IPS-NIHi11 (cell line): ENCODE measurements at regions not wholly inside any gene's neighbourhood (a gene's known extent, or its start where the extent isn't known, plus 50 kb on each side); places are given as distances from the start of the nearest gene placed in this dataset.

Experiments used
- DNase-seq: peaks from one replicate; pipeline ENCODE4 v3.0.0; 2012; ENCODE audit warnings: mixed read lengths, low spot score

DNA sequence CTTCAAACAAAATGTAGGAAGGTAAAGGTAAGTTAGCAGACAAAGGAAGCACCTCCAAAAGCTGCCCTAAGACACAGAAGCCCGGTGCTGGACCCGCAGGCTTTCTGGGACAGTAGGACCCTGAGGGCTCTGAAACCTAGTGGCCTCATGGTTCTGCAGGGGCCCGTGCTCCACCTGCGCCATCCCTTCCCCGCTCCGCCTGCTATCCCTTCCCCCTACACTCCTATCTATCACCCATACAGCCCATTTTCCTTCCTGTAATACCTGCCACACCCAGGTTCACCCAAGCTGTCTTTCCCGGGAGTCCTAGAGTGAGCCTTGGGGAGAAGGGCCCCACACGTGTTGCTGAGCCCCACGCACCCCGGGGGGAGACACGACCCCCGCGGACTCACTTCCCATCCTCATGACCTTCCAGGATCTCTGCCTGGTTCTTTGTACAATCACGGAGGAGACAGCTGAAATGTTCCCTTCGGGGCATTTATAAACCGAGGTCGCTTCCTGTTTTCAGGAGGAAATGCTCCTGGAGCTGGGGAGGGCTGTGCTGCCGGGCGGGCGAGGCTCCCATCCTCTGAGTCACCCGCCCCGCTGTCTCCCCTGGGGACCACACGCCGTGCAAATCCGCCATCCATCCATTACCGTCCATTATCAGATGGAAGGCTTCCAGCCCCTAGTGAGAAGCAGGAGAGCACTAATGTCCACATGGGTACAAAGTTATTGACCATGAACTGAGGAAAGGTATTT, 251.7 kb upstream of the PITRM1 start:
- no peak for DNase-seq

DNA sequence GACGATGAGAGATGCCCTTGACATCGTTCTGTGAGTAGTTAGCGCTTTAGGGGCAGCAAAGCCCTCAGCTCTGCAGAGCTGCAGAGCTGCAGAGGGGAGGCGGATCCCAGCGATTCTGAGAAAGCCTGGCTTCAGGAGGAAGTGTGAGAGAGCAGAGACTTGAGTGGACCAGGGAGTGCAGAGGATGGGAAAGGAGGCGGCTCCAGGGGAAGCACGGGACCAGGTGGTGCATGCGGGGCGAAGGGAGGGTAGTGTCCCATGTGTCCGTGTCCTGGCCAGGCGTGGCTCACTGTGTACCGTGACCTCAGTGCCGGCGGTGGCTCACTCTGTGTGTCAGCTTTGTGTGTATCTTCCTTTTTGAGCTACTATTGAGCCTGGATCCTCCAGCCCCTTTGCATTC, 250.8 kb upstream of the PITRM1 start:
- no peak for DNase-seq

DNA sequence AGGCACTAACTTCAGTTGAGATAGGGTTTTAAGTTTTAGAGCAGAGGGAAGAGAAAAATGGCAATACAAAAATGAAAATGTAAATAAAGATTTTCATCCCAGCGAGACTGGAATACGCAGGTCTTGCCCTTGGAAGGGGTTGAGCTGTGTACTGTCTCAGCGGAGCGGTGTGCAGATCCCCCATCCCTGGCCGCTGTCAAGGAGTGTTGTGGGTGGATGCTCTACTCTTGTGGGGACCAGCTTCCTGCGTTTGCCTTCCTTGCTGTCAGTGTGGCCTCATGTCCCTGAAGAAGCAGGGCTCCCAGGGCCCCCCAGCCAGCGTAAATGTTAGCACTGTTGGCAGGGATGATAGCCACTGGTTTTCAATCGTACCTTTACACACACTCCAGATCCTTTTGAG, 249.7 kb upstream of the PITRM1 start:
- DNase-seq: no peak

DNA sequence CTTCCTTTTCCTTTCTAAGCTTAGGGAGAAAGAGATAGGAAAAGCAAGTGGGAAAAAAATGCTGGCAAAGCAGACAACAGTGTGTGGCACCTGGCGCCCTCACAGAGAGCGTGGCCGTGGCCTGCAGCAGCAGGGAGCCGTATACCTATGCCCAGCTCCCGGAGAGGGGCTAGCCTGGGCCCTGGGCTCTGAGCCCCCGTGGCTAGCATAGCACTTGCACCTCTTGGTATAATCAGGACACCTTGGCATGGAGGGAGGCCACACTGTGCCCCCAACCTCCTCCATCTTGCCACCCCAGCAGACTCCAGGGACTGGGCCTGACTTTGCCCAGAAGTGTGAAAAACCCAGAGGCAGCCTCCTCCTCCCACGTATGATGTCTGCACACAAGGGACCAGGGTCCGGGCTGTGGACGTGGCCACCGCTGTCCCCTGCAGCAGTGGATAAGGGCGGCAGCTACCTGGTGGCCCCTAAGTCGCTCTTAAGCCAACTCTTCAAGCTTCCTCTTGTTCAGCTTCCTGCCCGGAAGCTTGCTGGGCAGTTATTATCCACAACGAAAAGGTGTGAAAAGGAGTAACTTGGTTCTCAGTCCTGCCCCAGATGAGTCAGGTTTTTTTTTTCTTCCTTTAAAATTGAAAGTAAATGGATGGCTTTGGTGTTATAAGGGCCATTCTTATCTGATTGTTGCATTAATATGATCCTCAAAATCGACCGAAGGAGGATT, 249.1 kb upstream of the PITRM1 start:
- DNase-seq: no peak

DNA sequence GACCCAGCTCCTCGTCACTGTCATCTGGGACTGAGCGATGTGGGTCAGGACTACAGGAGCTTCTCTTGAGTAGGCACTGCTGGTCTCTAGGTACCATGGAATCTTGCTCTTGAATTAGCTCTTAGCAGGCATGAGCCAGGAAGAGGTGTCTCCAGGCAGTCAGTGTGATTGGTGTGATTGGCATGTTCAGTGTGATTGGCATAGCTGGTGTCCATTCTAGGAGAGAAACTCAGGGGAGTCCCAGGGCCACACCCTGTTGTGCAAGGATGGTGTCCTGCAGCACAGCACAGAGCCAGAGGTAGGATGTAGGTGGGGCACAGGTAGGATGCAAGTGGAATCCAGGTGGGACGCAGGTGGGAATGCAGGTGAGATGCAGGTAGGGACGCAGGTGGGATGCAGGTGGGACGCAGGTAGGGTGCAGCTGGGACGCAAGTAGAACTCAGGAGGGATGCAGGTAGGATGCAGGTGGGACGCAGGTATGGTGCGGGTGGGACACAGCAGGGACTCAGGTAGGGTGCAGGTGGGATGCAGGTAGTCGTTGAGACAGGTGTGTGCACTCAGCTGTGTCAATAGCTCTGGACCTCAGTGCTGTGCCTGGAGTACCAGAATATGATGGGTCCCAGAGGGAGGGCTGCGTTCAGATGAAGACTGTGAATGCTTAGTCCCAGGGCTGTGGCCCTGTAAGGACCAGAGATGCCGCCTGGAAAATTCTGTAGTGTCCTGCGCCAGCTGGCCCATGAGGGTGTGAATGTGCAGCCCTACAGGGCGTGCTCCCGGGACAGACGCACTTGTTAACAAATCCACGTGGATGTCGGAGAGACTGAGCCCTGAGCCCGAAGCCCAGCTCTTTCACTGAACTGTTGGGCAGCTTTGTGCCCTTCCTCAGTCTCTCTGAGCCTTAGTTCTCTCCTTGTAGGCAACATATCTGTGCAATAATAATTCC, 248.2 kb upstream of the PITRM1 start:
- no peak for DNase-seq

DNA sequence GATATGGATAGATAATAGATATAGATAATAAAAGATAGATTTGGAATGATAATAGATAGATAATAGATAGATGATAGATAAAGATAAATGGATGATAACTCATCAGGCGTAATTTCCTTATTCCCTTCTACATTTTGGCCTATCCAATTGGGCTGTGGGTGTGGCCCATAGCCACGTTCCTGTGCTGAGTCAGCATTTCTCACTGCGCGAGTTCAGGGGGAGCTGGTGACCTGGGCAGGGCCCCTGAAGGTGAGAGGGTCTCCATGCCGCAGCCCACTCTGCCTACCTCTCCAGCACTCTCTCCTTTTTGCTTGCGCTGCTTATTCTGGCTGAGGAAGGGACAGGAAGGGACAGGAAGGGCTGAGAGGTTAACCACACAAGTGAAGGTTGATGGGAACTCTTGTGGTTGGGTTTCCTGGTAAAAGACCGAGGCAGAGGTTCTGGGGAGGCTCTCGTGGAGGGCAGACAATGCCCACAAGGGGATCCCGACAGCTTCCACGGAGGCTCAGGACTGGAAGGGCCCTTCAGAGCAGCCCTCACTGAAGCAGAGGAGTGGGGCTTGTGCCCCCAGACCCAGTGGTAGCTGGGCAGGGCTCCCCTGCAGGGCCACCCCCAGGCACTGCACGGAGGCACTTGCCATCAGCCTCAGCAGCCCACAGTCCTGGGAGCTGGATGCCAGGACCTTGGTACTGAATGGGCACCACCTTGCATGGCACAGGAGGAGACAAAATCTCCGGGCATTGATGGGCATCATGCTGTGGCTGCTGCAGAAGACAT, 247.3 kb upstream of the PITRM1 start:
- no peak for DNase-seq

DNA sequence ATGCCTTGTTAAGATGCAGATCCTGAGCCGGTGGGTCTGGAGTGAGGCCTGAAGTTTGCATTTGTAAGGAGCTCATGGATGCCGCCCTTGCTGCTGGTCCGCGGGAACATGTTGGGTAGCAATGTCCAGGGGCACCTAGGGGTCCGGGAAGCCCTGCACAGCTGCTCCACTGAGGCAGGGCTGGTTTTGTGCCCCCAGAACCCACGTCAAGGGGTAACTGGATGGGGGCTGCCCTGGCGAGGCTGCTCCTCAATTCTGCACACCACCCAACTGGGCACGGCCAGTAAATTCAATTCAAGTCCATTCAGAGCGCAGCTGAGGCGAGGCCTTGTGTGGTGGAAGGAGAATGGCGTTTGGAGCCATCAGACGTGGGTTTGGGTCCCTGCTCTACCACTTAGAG, 246.3 kb upstream of the PITRM1 start:
- no peak for DNase-seq

DNA sequence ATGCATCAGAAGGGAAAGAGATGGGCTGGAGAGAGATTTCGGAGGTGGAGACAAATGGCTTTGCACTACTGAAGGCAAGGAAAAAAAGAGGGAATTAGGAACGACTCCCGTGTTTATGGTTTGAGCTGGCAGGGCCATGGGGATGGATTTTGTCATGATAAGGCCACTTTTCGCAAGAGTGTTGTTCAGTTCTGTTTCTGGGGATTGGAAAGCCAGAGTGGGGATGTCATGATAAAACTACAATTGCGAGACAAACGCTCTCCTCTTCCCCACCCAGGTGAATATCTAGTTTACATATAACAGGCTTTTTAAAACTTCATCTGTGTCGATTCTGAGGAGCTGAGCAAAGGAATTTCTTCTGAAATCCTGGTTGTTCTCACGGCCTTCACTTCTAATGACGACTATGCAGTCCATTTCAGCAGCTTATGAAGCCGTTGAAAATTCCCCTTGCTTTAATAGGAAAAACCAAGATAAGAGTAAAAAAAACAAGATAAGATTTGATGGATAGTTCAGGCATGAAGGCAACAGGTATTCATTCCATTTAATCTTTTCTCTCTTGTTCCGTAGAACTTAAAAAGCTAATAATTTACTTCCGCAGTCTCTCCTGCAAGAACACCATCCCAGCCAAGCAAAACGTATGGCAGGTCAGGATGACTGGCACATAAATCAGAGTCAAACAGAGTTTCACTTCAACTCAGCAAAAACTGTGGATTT, 245.6 kb upstream of the PITRM1 start:
- DNase-seq: no peak

DNA sequence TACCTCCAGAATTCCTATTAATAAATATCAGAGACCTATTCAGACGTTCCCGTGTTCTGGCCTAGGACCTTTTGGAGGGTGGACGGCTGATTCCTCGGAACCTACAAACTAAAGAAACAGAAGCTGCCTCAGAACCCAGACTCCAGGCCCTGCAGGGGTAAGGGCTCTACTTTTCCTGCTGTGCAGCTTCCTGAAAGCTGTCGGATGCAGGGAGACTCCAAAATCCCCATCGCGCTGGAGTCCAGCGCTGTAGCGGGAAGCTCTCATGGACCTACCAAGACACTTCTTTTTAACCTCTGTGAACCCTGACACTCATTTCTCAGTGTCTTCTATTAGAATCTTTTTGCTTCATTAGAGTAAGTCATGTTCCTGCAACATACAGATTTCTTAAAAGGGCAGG, 244.5 kb upstream of the PITRM1 start:
- DNase-seq: no peak

DNA sequence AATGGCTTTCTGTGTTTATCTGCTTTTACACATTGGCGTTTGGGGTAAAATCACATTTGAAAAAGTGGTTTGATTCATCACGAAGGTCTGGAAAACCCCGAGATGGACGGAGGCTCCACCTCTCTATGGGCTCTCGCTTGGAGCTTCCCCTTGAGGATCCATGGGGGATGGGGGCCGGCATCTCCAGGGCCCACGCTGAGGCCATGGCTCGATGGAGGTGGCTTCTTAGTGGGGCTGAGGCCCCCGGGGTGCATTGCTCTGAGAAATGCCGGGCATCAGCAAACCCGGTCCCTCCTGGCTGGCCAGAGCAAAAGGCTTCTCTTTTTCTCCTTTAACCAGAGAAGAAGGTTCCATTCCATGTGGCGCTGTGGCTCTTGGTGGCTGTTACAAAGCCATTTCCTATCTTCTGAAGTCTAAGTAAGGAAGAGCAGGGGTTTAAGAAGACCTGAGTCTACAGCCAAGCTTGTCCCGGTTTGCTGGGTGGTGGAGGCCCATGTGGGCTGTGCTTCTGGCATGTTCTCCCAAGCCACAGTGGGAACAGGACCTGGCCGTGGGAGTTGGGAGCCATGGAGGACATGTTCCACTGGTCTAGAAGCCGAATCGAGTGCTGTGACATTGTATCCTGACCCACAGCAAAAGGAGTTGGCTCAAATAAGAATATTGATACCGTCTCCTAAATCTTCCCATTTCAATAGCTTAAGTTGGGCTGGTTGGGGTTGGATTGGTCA, 243.5 kb upstream of the PITRM1 start:
- DNase-seq: no peak

DNA sequence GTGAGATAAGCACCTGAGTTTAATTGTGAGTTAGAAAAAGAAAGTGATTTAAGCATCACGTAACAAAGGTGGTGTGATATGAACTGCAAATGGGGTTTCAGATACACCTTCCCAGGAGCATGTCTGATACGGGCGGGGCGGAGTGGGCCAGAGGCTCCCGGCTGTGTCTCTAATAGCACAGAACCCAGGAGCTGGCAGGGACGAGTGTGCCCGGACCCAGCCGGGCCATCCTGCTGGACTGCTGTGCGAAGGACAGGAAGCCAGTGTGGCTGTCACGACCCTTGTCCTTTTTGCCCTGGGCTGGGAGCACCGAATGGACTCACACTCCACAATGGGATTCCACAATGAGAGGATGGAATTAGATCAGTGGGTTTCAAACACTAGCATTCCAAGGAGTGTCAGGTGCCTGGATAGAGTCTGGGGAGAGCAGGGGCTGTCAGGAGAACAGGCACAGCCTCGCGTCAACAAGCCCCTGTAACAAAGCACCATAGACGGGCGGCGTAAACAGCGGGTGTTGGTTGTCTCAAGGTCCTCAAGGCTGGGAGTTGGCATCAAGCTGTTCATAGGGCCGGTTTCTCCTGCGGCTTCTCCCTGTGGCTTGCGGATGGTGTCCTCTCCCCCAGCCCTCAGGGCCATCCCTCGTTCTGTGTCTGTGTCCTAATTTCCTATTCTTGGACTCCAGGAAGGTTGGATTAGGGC, 242.6 kb upstream of the PITRM1 start:
- no peak for DNase-seq

DNA sequence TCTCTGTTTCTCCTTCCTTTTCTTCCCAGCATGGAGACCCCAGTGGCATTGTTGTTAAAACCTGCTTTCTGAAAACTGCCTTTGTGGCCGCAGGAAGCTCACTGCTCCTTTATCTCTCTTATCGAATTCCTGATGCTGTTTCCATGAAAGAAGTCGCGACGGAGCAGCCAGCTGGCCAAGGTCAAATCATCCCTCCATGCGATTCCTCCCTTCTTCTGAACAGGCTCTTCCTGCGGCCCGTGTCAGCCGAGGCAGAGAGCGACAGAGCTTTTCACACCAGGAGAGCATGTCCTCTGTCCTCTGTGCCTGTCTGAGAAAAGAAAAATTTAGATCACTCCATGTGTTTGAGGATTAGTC, 242.1 kb upstream of the PITRM1 start:
- no peak for DNase-seq

DNA sequence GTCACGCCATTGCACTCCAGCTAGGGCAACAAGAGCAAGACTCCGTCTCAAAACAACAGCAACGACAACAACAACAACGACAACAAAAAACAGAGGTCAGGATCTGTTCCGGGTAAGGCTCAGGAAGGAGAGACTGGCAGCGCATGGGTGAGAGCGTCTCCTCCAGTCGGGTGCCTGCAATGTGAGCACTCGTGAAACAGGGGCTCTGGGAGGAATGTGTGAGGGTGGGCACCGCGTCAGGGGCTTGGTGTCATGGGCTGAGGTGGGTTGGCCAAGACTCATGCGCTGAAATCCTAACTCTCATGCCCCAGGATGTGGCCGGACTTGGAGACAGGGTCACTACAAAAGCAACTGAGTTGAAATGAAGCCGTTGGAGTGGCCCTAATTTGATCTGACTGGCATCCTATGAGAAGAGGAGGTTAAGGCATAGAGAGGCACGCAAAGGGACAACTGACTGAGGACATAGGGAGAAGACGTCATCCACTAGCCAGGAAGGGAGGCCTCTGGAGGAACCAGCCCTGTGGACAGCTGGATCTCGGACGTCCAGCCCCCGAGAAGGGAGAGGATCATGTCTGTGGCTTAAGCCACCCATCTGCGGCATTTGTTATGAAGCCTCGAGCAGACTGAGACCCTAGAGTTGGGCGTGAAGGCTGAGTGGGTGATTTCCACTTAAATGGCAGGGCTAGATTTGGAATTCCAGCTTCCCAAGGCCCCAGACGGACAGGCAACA, 241.5 kb upstream of the PITRM1 start:
- no peak for DNase-seq

DNA sequence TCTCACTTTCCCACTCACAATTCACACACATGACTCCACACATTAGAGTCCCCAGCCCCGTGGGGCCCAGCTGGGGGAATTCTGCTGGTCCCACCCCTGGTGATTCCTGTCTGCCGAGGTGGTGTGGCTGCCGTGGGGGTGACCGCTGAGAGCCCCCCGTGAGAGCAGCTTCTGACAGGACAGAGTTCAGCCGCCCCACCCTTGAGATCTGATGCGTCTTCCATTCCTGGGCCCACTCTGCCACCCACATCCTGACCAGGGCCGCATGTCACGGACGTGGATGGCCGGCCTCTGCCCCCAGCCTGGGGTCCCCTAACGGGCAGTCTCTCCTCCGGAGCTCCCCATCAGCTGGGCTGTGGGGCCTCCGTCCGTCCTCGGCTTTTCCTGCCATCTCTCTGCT, 240.1 kb upstream of the PITRM1 start:
- no peak for DNase-seq

DNA sequence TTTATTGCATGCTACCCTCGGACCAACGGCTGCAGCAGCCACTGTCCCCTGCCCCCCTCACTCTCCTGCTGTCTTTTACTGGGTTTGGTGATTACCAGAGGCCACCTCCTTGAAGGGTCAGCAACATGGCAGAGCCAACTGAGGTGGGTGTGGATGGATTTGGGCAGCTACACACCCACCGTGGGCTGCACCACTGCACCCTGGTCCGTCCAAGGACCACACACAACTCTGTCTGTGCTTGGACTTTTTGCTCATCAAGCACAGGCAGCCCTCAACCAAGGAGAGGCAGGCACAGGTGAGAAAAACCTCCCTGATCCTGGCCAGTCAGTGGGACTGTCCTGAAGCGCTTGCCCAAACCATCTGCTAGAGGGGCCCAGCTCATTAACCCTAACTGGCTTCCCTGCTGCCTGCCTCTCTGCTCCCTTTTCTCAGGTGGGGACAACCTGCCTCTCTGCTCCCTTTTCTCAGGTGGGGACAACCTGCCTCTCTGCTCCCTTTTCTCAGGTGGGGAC, 239.5 kb upstream of the PITRM1 start:
- no peak for DNase-seq

DNA sequence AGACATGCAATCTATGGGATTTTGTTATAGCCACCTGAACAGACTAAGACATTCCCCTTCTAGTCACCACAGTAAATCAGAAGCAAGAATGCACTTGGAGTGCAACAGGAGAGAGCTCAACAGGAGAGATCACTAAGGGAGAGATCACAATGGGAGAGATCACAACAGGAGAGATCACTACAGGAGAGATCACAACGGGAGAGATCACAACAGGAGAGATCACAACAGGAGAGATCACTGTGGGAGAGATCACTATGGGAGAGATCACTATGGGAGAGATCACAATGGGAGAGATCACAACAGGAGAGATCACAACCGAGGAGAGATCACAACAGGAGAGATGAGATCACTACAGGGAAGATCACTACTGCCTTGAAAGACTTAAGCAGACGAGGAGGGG, 238.5 kb upstream of the PITRM1 start:
- no peak for DNase-seq

DNA sequence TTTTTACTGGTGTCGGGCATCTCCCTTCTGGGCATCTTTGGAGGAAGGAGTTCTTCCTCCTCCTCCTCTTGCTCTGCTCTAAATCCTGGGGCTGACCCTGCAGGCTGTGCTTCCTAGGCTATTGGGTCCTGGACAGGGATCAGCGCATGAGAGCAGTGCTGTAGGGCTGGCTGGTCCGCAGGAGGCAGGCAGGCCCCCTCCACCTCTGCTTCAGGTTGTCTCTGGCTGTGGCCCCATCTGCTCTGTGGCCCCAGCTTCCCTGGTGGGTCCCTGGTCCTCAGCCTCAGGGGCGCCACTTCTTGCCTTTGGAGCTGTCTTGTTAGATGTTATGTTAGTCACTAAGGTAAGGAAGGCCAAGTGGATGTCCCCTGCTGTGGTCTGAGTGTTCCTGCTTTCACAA, 237.3 kb upstream of the PITRM1 start:
- no peak for DNase-seq

DNA sequence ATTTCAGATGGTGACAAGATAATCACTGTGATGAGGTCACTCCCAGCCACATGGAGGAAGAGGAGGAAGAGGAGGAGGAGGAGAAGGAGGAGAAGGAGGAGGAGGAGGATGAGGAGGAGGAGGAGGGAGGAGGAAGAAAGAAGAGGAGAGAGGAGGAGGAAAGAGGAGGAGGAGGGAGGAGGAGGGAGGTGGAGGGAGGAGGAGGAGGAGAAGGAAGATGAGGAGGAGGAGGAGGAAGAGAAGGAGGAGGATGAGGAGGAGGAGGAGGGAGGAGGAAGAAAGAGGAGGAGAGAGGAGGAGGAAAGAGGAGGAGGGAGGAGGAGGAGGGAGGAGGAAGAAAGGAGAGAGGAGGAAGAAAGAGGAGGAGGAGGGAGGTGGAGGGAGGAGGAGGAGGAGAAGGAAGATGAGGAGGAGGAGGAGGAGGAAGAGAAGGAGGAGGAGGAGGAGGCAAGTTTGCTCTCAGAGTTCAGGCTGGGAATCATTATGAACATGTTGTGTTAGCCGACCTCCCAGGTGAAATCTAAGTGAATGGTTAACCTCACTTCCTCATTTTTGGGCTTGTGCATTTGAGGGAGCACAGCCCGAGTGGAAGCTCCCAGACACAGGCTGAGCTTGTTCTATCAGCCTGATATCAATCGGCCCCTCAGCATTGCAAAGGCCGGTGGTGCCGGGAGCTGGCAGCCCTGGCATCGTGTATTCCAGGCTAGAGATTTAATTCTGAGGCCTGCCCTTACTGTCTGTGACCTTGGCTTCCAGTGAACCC, 236.2 kb upstream of the PITRM1 start:
- no peak for DNase-seq
